Endothelial cell of umbilical vein (primary cell): ENCODE measurements at regions not wholly inside any gene's neighbourhood (a gene's known extent, or its start where the extent isn't known, plus 50 kb on each side); places are given as distances from the start of the nearest gene placed in this dataset.

Source experiments
- CTCF ChIP-seq, 2 donors: IDR thresholded peaks; 1 replicate in 1 of 2; 2 replicates in 1 of 2; pipeline ENCODE4 v1.5.1; 2011; ENCODE audit warnings: low read length in 2 of 2, mild to moderate bottlenecking in 2 of 2, moderate library complexity in 2 of 2, control low read depth in 1 of 2, inconsistent platforms in 1 of 2, low read depth in 1 of 2; ENCODE audit not compliant: insufficient read depth in 1 of 2; ENCODE audit errors: extremely low read depth in 1 of 2
- MAX ChIP-seq: IDR thresholded peaks from 2 replicates; pipeline ENCODE4 v1.6.1; 2011; ENCODE audit not compliant: insufficient read depth, insufficient read length
- MYC ChIP-seq: IDR thresholded peaks from one replicate; pipeline ENCODE4 v1.6.1; 2011; ENCODE audit warnings: mild to moderate bottlenecking, low read depth, low read length
- POLR2A ChIP-seq: IDR thresholded peaks from 2 replicates; pipeline ENCODE4 v1.6.1; 2012; ENCODE audit warnings: low read depth, mild to moderate bottlenecking, control low read depth, low read length
- POLR2AphosphoS5 ChIP-seq: IDR thresholded peaks from 2 replicates; pipeline ENCODE4 v1.6.1; 2012; ENCODE audit warnings: low read depth, mild to moderate bottlenecking, control low read depth, low read length, moderate library complexity; ENCODE audit not compliant: insufficient read depth

GRCh38 chr2:83063511-83063910 lies 1395.6 kb downstream of the SUCLG1 start:
- TF ChIP-seq CTCF (IDR thresholded peaks at IDR 0.05; ENCODE audit: extremely low read depth in 1 of 2, insufficient read depth in 1 of 2, low read depth in 1 of 2, low read length in 2 of 2), result no peak
- no peak for TF ChIP-seq POLR2A
- TF ChIP-seq MAX, result no peak
- TF ChIP-seq MYC, result no peak
- no peak for TF ChIP-seq POLR2AphosphoS5
